Right lobe of liver (tissue), 6 donors: ENCODE measurements at regions not wholly inside any gene's neighbourhood (a gene's known extent, or its start where the extent isn't known, plus 50 kb on each side); places are given as distances from the start of the nearest gene placed in this dataset.

ENCODE experiments used
- ATAC-seq, 4 donors: fragments of 200-7000 bp; cut with Tn5 transposase; one replicate each; pipeline ENCODE4 v1.9.1; 2020; ENCODE audit warnings: mild to moderate bottlenecking in 4 of 4, moderate library complexity in 4 of 4
- DNase-seq, 3 donors: peaks; one replicate each; pipeline ENCODE4 v3.0.0-alpha.2; 2020
- H3K27ac ChIP-seq, 3 donors: fragments of 200-600 bp; one replicate each; pipeline ENCODE4 v1.8.0; 2022
- H3K27me3 ChIP-seq, 2 donors: fragments of 200-600 bp; one replicate each; pipeline ENCODE4 v1.8.0; 2022
- H3K36me3 ChIP-seq, 4 donors: fragments of 200-600 bp; sonication (generic) in 1 of 4; one replicate each; pipeline versions ENCODE4 v1.5.1 to v1.8.0; 2017 to 2022; ENCODE audit warnings: control low read depth in 1 of 4
- H3K4me1 ChIP-seq, 4 donors: fragments of 200-600 bp; sonication (generic) in 1 of 4; one replicate each; pipeline versions ENCODE4 v1.5.1 to v1.8.0; 2017 to 2022; ENCODE audit warnings: control low read depth in 1 of 4
- H3K4me3 ChIP-seq, 3 donors: fragments of 200-600 bp; one replicate each; pipeline ENCODE4 v1.8.0; 2022
- H3K9me3 ChIP-seq, 4 donors: fragments of 200-600 bp; sonication (generic) in 1 of 4; one replicate each; pipeline versions ENCODE4 v1.5.1 to v1.8.0; 2017 to 2022; ENCODE audit warnings: control low read depth in 1 of 4
- POLR2A ChIP-seq: fragments of 450-650 bp; IDR thresholded peaks from one replicate; pipeline ENCODE4 v1.6.1; 2017; ENCODE audit warnings: antibody characterized with exemption, mild to moderate bottlenecking
- WGBS: methylation state at CpG from one replicate; pipeline ENCODE4 v1.1.6; 2018; ENCODE audit warnings: low coverage, low lambda C conversion rate; ENCODE audit not compliant: insufficient coverage; ENCODE audit errors: missing lambda C conversion rate; 5-methylcytosine and 5-hydroxymethylcytosine counted together
- intact Hi-C, 2 donors: fragments of 100-400 bp; cut with DNase I; formaldehyde crosslinking; loops; one replicate each; pipeline versions ENCODE4 v1.11.2 to v1.14.1; 2022
- TF ChIP-seq, protein P1 (sequence below), 4 donors: fragments of 200-600 bp in 3 of 4; fragments of 450-650 bp in 1 of 4; IDR thresholded peaks; one replicate each; pipeline versions ENCODE4 v1.5.1 to v1.8.0; 2016 to 2022; ENCODE audit warnings: antibody characterized with exemption in 4 of 4, mild to moderate bottlenecking in 2 of 4
- donor health status: DM: no; HTN: yes; CAD: no.
- donor health status: DM: no; HTN: no; CAD: no.
- donor health status: DM: no; HTN: no; CAD: no.
- donor health status: DM: no; HTN: yes; CAD: no.
- donor health status: DM: no; HTN: yes; CAD: no.

DNA sequence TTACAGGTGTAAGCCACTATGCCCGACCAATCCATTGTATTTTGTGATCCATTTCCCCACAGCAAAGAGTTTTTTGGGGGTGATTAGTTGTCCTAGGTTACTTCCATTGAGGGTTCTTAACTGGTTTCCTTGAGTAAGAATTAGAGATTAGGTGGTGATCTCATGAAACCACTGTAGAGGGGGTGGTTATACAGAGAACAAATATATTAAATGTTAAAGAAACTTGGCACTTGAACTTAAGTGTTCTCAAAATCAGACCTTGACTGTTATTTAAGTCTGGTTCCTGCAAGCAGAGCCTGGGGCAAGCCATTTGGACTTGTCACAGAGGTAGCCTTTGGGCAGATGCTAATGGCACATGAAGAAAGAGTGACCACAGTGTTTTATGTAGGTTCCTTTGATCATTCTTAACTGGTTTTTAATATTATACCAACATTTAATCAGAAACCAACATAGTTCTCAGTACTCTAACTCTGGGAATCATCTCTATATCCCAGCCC, 288.5 kb downstream of the SOX4 start:
- peaks cover 0 to 7% (median 0%) of the 10 kb centered on the region in 4 donors for H3K4me1 ChIP-seq
- no peak for DNase-seq
- no peak for ATAC-seq
- TF ChIP-seq, protein P1, sequence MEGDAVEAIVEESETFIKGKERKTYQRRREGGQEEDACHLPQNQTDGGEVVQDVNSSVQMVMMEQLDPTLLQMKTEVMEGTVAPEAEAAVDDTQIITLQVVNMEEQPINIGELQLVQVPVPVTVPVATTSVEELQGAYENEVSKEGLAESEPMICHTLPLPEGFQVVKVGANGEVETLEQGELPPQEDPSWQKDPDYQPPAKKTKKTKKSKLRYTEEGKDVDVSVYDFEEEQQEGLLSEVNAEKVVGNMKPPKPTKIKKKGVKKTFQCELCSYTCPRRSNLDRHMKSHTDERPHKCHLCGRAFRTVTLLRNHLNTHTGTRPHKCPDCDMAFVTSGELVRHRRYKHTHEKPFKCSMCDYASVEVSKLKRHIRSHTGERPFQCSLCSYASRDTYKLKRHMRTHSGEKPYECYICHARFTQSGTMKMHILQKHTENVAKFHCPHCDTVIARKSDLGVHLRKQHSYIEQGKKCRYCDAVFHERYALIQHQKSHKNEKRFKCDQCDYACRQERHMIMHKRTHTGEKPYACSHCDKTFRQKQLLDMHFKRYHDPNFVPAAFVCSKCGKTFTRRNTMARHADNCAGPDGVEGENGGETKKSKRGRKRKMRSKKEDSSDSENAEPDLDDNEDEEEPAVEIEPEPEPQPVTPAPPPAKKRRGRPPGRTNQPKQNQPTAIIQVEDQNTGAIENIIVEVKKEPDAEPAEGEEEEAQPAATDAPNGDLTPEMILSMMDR (IDR thresholded peaks at IDR 0.05): no peak
- TF ChIP-seq POLR2A: no peak
- 27% methylated on average over 1 of the region's 1 CpG for WGBS
- intact Hi-C loops: no loop called here
- H3K27me3 ChIP-seq: no peaks in the 10 kb centered on the region
- no peak overlapping the region for H3K27ac ChIP-seq
- no peaks in the 10 kb centered on the region for H3K36me3 ChIP-seq
- H3K4me3 ChIP-seq: no peak overlapping the region
- no peaks in the 10 kb centered on the region for H3K9me3 ChIP-seq

DNA sequence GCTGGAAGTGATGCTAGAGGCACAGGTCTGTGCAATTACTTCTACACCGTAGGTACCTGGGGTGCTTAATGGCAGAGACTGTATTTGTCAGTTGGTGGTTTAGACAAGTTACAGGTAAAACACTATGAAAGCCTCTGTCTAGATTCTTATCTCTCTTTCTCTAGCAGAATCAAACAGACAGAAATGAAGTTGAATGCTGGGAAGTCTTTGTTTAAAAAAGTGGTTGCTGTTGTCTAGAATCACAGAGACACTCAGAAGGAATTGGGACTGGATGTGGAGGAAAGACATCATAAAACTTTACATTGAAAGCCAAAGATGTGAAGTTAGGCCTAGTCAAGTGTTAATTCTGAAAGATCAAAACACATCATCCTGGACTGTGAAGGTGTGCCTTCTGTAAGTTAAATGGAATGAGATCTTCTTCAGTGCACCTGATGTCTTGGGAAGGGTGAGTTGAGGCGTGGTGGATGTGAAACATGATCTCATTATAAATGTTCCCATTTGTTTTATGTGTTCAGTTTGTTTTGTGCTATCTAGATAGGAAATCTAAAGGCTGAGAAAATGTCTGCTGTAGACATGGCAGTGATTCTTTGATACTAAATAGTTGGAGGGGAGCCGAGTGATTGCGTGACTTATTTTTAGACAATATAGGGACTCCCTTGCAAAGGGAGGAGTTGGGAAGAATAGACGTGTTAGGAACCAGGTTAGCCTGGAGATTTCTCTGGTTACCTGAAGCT, 290.2 kb downstream of the SOX4 start:
- DNase-seq: no peak
- Histone ChIP-seq H3K27me3 (no peaks in the 10 kb centered on the region), H3K4me1 (peaks cover 0 to 7% (median 0%) of the 10 kb centered on the region in 4 donors), H3K36me3 (no peaks in the 10 kb centered on the region), H3K9me3 (no peaks in the 10 kb centered on the region), H3K4me3 (no peak overlapping the region), H3K27ac (no peak overlapping the region)
- intact Hi-C loops: no loop called here
- WGBS: 78% methylated on average over 4 of the region's 5 CpGs
- no peak for ATAC-seq
- TF ChIP-seq POLR2A: no peak

GRCh38 chr6:21885111-21885510, 291.6 kb downstream of the SOX4 start:
- TF ChIP-seq, protein P1 (IDR thresholded peaks at IDR 0.05): no peak
- TF ChIP-seq POLR2A: no peak
- Histone ChIP-seq H3K9me3 (no peaks in the 10 kb centered on the region), H3K27me3 (no peaks in the 10 kb centered on the region), H3K36me3 (no peaks in the 10 kb centered on the region), H3K4me1 (peaks cover 0 to 7% (median 0%) of the 10 kb centered on the region in 4 donors), H3K27ac (no peak overlapping the region), H3K4me3 (no peak overlapping the region)
- ATAC-seq (no peak), DNase-seq (no peak)
- 33% methylated on average over 1 of the region's 1 CpG for WGBS
- intact Hi-C loops: no loop called here

- intact Hi-C loops: no loop called here
- Histone ChIP-seq H3K4me3 (no peak overlapping the region), H3K27ac (no peak overlapping the region), H3K36me3 (no peaks in the 10 kb centered on the region), H3K4me1 (peaks cover 0 to 7% (median 0%) of the 10 kb centered on the region in 4 donors), H3K27me3 (no peaks in the 10 kb centered on the region), H3K9me3 (no peaks in the 10 kb centered on the region)
- TF ChIP-seq POLR2A: no peak
- TF ChIP-seq, protein P1 (IDR thresholded peaks at IDR 0.05): no peak
- ATAC-seq (peak; percentile 54 to 84 (median 60)), DNase-seq (no peak)
- 39% methylated on average over 6 of the region's 7 CpGs for WGBS
These were observed 292.1 kb downstream of the SOX4 start for GRCh38 chr6:21885532-21886114.

- ATAC-seq (no peak), DNase-seq (no peak)
- peaks cover 0 to 7% (median 0%) of the 10 kb centered on the region in 4 donors for H3K4me1 ChIP-seq
- intact Hi-C loops: no loop called here
- whole genome bisulfite sequencing: 35% methylated on average over 3 of the region's 3 CpGs
- TF ChIP-seq POLR2A: no peak
- TF ChIP-seq, protein P1 (IDR thresholded peaks at IDR 0.05): no peak
- H3K9me3 ChIP-seq: no peaks in the 10 kb centered on the region
- no peaks in the 10 kb centered on the region for H3K36me3 ChIP-seq
- no peak overlapping the region for H3K27ac ChIP-seq
- H3K4me3 ChIP-seq: no peak overlapping the region
- no peaks in the 10 kb centered on the region for H3K27me3 ChIP-seq
These were observed 293.1 kb downstream of the SOX4 start for GRCh38 chr6:21886542-21887151.
